HepG2 (cell line): ENCODE measurements at regions not wholly inside any gene's neighbourhood (a gene's known extent, or its start where the extent isn't known, plus 50 kb on each side); places are given as distances from the start of the nearest gene placed in this dataset.
"Not testable (repeated sequence)": the region's sequence is repeated elsewhere in the genome, so short reads cannot be mapped to it uniquely, and the experiment has no call there.

Experiments
- ATAC-seq: fragments of 200-7000 bp; cut with Tn5 transposase; 3 replicates; pipeline ENCODE4 v1.9.1; 2020; ENCODE audit warnings: mild to moderate bottlenecking, moderate library complexity
- BruUV-seq: library from RNA; stranded (reverse); fragments of 400-500 nt; replicated peaks from 2 replicates; lab custom pipeline; 2021; lab: Mats Ljungman, UMichigan
- CTCF ChIA-PET: fragments of 300-600 bp; formaldehyde crosslinking; extraction: SDS; loops from one replicate; lab custom pipeline; 2021; ENCODE audit warnings: low total read pairs, inconsistent platforms, low intra/inter-chr PET ratio; lab: Yijun Ruan, JAX
- POLR2A ChIA-PET: fragments of 350-600 bp; sonication (Branson Sonifier 250); formaldehyde crosslinking; loops from one replicate; lab custom pipeline; 2020; ENCODE audit warnings: antibody characterized with exemption, inconsistent platforms; lab: Yijun Ruan, JAX
- DNase-seq: peaks from one replicate; pipeline ENCODE4 v3.0.0-alpha.2; 2015; ENCODE audit warnings: low spot score
- FAIRE-seq: peaks from 3 replicates; lab custom pipeline; 2011; peaks lifted over from hg19 to GRCh38; lab: Jason Lieb, UNC
- H2AFZ ChIP-seq: one replicate; pipeline ENCODE4 v1.6.1; 2011; ENCODE audit warnings: low read length, inconsistent platforms
- H3K27ac ChIP-seq: fragments of 300-600 bp; 3 replicates; pipeline ENCODE4 v1.8.0; 2011; ENCODE audit warnings: mixed run types, mild to moderate bottlenecking, mixed read lengths, low read length, inconsistent platforms; ENCODE audit not compliant: insufficient read depth; ENCODE audit errors: extremely low read length
- H3K27me3 ChIP-seq, 2 experiments: fragments of 200-600 bp in 1 of 2; 2 replicates in 1 of 2; 3 replicates in 1 of 2; pipeline versions ENCODE4 v1.6.0 to v1.8.0; 2011; ENCODE audit warnings: low read length in 2 of 2, mild to moderate bottlenecking in 2 of 2, moderate library complexity in 2 of 2, inconsistent platforms in 1 of 2; ENCODE audit not compliant: insufficient read depth in 2 of 2, control insufficient read depth in 1 of 2
- H3K36me3 ChIP-seq, 2 experiments: fragments of 200-600 bp in 1 of 2; replicated peaks in 1 of 2; 2 replicates in 1 of 2; 3 replicates in 1 of 2; pipeline versions ENCODE4 v1.5.1 to v1.8.0; 2011; ENCODE audit warnings: low read length in 2 of 2, inconsistent platforms in 1 of 2; ENCODE audit not compliant: insufficient read depth in 2 of 2, control insufficient read depth in 1 of 2
- H3K4me1 ChIP-seq: 2 replicates; pipeline ENCODE4 v1.5.1; 2012; ENCODE audit warnings: low read length, inconsistent platforms; ENCODE audit not compliant: insufficient read depth
- H3K4me2 ChIP-seq: 2 replicates; pipeline ENCODE4 v1.6.0; 2011; ENCODE audit warnings: low read depth, low read length, inconsistent platforms
- H3K4me3 ChIP-seq, 3 experiments: fragments of 200-600 bp in 1 of 3; sonication (generic), shearing (Covaris generic) in 1 of 3; replicated peaks in 1 of 3; 2 replicates each; pipeline ENCODE4 v1.5.1; 2011 to 2016; ENCODE audit warnings: low read length in 3 of 3, inconsistent platforms in 2 of 3, low read depth in 2 of 3, mild to moderate bottlenecking in 2 of 3, control low read depth in 1 of 3, mixed read lengths in 1 of 3; ENCODE audit not compliant: insufficient read depth in 1 of 3
- H3K79me2 ChIP-seq: one replicate; pipeline ENCODE4 v1.6.1; 2011; ENCODE audit warnings: low read length, inconsistent platforms; ENCODE audit not compliant: insufficient read depth
- H3K9ac ChIP-seq: 2 replicates; pipeline ENCODE4 v1.6.0; 2011; ENCODE audit warnings: mild to moderate bottlenecking, low read depth, low read length, inconsistent platforms; ENCODE audit not compliant: insufficient read depth
- H3K9me3 ChIP-seq: 2 replicates; pipeline ENCODE4 v1.5.1; 2012; ENCODE audit warnings: mild to moderate bottlenecking, low read length
- H4K20me1 ChIP-seq: 2 replicates; pipeline ENCODE4 v1.6.0; 2011; ENCODE audit warnings: inconsistent platforms, mild to moderate bottlenecking, low read length, moderate library complexity; ENCODE audit not compliant: insufficient read depth
- GATAD2A ChIP-seq: IDR thresholded peaks from 2 replicates; pipeline ENCODE4 v1.6.1; 2016
- TMF1 ChIP-seq: sonication (generic); formaldehyde crosslinking; IDR thresholded peaks from 2 replicates; pipeline ENCODE4 v1.8.1; 2022; ENCODE audit warnings: low read depth, missing genetic modification reagents
- ZMYM3 ChIP-seq: sonication (generic); formaldehyde crosslinking; IDR thresholded peaks from 2 replicates; pipeline ENCODE4 v1.5.1; 2020; ENCODE audit warnings: mild to moderate bottlenecking, missing genetic modification reagents
- ZNF121 ChIP-seq: sonication (generic); formaldehyde crosslinking; IDR thresholded peaks from 2 replicates; pipeline ENCODE4 v1.5.0; 2020; ENCODE audit warnings: mild to moderate bottlenecking, missing genetic modification reagents
- ZNF460 ChIP-seq: sonication (generic); formaldehyde crosslinking; IDR thresholded peaks from 2 replicates; pipeline ENCODE4 v1.5.1; 2020; ENCODE audit warnings: missing genetic modification reagents, mild to moderate bottlenecking, borderline replicate concordance
- WGBS: methylation state at CpG from one replicate; pipeline ENCODE4 v1.1.6; 2017; ENCODE audit warnings: low lambda C conversion rate; 5-methylcytosine and 5-hydroxymethylcytosine counted together
- in situ Hi-C: cut with HindIII; loops from 2 replicates; pipeline ENCODE4 v1.10.0; 2017; ENCODE audit warnings: low pct_unique_long_range_greater_than_20kb; ENCODE audit not compliant: extremely low pct_ligation_motif_present
- intact Hi-C: fragments of 100-400 bp; cut with micrococcal nuclease; formaldehyde crosslinking; loops from one replicate; pipeline ENCODE4 v1.10.0; 2022; ENCODE audit not compliant: unreplicated experiment
- TF ChIP-seq, protein P1 (sequence below): sonication (generic); formaldehyde crosslinking; IDR thresholded peaks from 2 replicates; pipeline ENCODE4 v1.4.0; 2020; ENCODE audit warnings: missing genetic modification reagents

DNA sequence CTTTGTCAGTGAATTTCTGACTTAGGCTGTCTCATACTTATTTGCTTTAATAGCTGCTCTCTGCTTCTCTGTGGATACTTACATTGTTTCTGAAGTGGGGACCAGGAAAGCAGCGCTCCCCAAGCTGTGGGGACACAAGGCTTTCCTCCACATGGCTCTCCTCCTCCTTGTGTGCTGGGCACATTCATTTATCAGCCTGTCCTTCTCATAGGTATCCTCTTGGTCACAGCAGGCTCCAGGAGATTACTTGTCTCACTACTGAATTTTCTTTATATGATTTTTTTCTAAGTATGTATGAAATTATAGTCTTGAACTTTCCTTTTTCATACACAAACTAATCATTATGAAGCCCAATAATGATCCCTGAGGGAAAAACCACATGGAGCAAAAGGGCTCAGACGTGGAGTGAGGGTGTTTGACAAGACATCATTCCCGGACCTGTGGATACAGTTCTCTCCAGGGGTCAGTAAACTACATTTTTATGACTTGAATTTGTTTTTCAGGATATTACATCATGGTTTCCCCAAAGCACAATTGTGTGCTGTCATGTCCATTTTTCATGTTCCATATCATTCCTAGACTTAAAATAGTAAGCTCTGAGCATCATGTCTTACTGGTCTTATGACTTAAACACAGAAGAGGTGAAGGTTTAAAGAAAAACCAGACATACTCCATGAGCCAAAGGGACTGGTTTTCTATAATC lies 234.5 kb downstream of the PCSK1 start:
- peak overlapping the region; percentile 74 for H3K4me2 ChIP-seq
- ATAC-seq, result no peak
- H3K4me3 ChIP-seq, result no peak overlapping the region; a peak in 1 of 6 replicates
- no peaks in the 10 kb centered on the region for H3K36me3 ChIP-seq
- FAIRE-seq, result no peak
- CTCF ChIA-PET, result no interaction called here
- WGBS, result 91% methylated on average over 3 of the region's 3 CpGs
- H3K79me2 ChIP-seq, result no peaks in the 10 kb centered on the region
- in situ Hi-C loops, result no loop called here
- TF ChIP-seq TMF1 (CRISPR knock-in tag), result no peak
- TF ChIP-seq, protein P1, sequence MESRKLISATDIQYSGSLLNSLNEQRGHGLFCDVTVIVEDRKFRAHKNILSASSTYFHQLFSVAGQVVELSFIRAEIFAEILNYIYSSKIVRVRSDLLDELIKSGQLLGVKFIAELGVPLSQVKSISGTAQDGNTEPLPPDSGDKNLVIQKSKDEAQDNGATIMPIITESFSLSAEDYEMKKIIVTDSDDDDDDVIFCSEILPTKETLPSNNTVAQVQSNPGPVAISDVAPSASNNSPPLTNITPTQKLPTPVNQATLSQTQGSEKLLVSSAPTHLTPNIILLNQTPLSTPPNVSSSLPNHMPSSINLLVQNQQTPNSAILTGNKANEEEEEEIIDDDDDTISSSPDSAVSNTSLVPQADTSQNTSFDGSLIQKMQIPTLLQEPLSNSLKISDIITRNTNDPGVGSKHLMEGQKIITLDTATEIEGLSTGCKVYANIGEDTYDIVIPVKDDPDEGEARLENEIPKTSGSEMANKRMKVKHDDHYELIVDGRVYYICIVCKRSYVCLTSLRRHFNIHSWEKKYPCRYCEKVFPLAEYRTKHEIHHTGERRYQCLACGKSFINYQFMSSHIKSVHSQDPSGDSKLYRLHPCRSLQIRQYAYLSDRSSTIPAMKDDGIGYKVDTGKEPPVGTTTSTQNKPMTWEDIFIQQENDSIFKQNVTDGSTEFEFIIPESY (CRISPR knock-in tag), result no peak
- 0 out of 2 replicates have a peak, but pooled peaks have one; percentile 23 for TF ChIP-seq GATAD2A (CRISPR knock-in tag)
- H3K27me3 ChIP-seq, result no peaks in the 10 kb centered on the region
- no TSS peak for BruUV-seq
- POLR2A ChIA-PET, result interaction anchor here (0.7 to 2.4 kb wide), 8 partner anchors 11 to 320 kb away, joined by 3 to 24 read pairs (median 5); partner anchors contain the start of gene ELL2
- peaks cover 88% of the 10 kb centered on the region for H3K4me1 ChIP-seq
- peak overlapping the region; percentile 97 for H3K27ac ChIP-seq
- no peak for DNase-seq
- H2AFZ ChIP-seq, result no peak overlapping the region
- intact Hi-C loops, result loop anchor here (1.0 kb wide), 3 partner anchors 100 to 243 kb away; no protein-coding TSS in a partner anchor
- H3K9ac ChIP-seq, result 0 out of 2 replicates have a peak overlapping the region, but pooled peaks have one; percentile 21
- no peaks in the 10 kb centered on the region for H4K20me1 ChIP-seq
- H3K9me3 ChIP-seq, result no peaks in the 10 kb centered on the region

GRCh38 chr5:96197767-96198166 lies 235.3 kb downstream of the PCSK1 start:
- H3K79me2 ChIP-seq, FAIRE-seq, DNase-seq, ATAC-seq, H4K20me1 ChIP-seq, H2AFZ ChIP-seq, H3K36me3 ChIP-seq, intact Hi-C loops: not testable (repeated sequence)
- H3K4me1 ChIP-seq, result peaks cover 88% of the 10 kb centered on the region
- POLR2A ChIA-PET, result interaction anchor here (0.7 kb wide), 1 partner anchor 10 kb away, joined by 3 read pairs; no protein-coding TSS in a partner anchor
- TF ChIP-seq ZNF121 (peak; percentile 88), ZMYM3 (CRISPR knock-in tag) (0 out of 2 replicates have a peak, but pooled peaks have one; percentile 18), ZNF460 (CRISPR knock-in tag) (peak; percentile 34; the same call in 1 of the 2 replicates)
- TF ChIP-seq, all 625 proteins: peak for 3; not testable (repeated sequence) for 622
- H3K9me3 ChIP-seq, CTCF ChIA-PET, in situ Hi-C loops, H3K4me2 ChIP-seq, H3K27me3 ChIP-seq, H3K9ac ChIP-seq, H3K4me3 ChIP-seq, BruUV-seq: not testable (repeated sequence)
- H3K27ac ChIP-seq, result peak overlapping the region; percentile 97
- WGBS, result 100% methylated on average over 3 of the region's 3 CpGs
